AG10803 (cell line): ENCODE measurements at regions not wholly inside any gene's neighbourhood (a gene's known extent, or its start where the extent isn't known, plus 50 kb on each side); places are given as distances from the start of the nearest gene placed in this dataset.
"Not testable (repeated sequence)": the region's sequence is repeated elsewhere in the genome, so short reads cannot be mapped to it uniquely, and the experiment has no call there.

Experiments
- DNase-seq: peaks from one replicate; pipeline ENCODE4 v3.0.0; 2010; ENCODE audit warnings: low read depth
- H3K4me3 ChIP-seq: 2 replicates; pipeline ENCODE4 v1.5.1; 2011; ENCODE audit warnings: mild to moderate bottlenecking, low read length, control low read depth
- TF ChIP-seq, protein P1 (sequence below): conservative IDR thresholded peaks from 2 replicates; pipeline ENCODE4 v1.5.1; 2011; ENCODE audit warnings: mild to moderate bottlenecking, low read length, control low read depth, inconsistent platforms

DNA sequence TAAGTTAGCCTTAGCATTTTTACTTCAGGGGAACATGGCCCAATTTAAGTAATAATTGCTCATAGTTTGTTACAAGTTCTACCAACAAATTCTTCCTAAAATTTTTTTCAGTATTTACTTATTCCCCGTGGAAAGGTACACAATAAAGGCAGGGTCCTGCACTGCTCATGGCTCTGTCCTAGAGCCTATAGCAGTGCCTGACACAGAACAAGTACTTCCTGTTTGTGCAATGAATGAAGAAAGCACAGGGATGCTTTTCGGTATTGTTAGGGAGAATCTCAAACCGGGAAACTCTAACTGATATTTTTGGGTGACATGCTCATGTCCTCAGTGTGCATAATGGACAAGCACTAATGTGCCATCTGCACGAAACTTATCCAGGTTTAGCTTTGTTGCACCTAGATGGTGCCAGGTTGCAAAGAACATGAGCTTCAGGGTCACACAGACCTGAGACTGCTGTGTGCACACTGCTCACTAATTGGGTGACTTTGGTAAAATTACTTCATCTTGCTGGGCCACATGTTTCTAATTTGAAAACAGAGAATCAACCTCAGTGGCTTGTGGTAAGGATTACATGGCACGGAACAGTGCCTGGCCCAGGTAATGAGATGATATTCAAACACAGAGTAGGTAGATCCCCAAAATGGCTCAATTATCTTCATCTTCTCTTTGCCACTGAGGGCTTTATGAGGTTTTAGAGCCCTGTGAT, 175.8 kb upstream of the NPY2R start:
- no peak overlapping the region for H3K4me3 ChIP-seq
- TF ChIP-seq, protein P1, sequence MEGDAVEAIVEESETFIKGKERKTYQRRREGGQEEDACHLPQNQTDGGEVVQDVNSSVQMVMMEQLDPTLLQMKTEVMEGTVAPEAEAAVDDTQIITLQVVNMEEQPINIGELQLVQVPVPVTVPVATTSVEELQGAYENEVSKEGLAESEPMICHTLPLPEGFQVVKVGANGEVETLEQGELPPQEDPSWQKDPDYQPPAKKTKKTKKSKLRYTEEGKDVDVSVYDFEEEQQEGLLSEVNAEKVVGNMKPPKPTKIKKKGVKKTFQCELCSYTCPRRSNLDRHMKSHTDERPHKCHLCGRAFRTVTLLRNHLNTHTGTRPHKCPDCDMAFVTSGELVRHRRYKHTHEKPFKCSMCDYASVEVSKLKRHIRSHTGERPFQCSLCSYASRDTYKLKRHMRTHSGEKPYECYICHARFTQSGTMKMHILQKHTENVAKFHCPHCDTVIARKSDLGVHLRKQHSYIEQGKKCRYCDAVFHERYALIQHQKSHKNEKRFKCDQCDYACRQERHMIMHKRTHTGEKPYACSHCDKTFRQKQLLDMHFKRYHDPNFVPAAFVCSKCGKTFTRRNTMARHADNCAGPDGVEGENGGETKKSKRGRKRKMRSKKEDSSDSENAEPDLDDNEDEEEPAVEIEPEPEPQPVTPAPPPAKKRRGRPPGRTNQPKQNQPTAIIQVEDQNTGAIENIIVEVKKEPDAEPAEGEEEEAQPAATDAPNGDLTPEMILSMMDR: no peak
- no peak for DNase-seq

DNA sequence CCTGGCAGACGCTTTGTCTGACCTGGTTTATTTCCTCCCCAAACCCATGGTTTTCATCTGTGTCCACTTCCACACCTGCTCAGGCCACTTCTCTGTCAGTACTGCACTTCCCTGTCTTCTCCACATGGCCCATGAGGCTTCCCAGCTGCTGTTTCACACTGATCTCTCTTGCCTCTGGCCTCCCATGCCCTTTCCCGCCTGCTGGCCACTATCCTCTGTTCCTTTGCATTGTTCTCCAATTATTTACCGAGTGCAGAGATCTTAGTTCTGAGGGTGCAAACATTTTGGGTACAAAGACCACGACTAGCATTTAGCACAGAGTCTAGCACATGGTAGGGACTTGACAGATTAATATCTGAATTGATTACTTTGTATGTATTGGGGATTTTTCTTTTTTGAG, 174.8 kb upstream of the NPY2R start:
- no peak for DNase-seq
- TF ChIP-seq, protein P1: no peak
- no peak overlapping the region for H3K4me3 ChIP-seq

DNA sequence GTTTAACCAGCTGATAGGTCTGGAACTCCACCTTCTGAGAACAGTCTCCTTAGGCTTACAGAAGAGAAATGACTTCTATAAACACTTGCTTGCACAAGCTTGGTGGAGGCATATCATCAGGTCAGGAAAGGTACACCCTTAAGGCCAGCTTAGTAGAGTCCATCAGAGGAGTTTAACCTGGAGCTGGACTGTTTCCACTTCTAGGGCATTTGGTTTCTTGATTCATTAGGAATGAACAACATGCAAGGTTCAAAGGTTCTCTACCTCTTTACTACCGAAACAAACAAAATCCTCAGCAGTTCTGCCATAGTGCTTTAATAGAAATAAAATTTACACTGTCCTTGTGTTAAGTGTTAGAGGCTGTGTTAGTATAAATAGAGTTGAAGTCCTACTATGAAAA, 171.4 kb upstream of the NPY2R start:
- no peak for DNase-seq
- TF ChIP-seq, protein P1: no peak
- no peak overlapping the region for H3K4me3 ChIP-seq

DNA sequence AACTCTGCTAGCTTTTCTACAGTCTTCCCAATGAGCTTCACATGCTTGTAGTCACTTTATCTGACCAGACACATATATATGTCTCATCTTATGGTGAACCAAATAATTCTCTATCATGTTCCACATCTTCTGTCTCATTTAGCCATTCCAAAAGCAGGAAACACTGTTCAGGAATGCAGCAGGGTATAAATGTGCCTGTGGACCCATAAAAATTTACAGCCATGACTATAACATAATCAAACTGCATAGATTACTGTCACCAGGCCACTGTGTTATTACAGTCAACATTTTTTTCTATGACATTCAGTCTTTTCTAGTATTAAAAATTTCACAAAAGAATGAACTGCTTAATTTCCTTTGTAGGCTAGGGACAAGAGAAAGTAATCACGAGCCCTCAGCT, 170.0 kb upstream of the NPY2R start:
- DNase-seq: no peak
- H3K4me3 ChIP-seq: no peak overlapping the region
- TF ChIP-seq, protein P1: no peak

DNA sequence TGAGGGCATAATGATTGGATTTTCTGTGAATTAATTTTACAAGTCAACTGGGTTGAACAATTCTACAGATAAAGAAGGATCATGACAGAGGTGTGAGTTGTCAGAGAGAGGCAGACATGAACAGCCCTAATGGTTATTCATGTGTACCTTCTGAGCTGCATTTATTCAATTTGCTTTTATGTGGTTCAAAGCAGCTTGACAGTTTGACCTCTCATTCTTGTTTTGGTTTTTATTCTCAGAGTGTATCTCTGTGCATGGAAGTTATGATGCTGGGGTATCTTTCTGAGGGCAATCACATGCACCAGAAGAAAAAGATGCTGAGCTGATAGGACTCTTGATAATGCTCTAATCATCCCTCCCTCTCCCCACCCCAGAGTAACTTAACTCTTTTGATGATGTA, 169.3 kb upstream of the NPY2R start:
- no peak overlapping the region for H3K4me3 ChIP-seq
- DNase-seq: no peak
- TF ChIP-seq, protein P1: no peak

DNA sequence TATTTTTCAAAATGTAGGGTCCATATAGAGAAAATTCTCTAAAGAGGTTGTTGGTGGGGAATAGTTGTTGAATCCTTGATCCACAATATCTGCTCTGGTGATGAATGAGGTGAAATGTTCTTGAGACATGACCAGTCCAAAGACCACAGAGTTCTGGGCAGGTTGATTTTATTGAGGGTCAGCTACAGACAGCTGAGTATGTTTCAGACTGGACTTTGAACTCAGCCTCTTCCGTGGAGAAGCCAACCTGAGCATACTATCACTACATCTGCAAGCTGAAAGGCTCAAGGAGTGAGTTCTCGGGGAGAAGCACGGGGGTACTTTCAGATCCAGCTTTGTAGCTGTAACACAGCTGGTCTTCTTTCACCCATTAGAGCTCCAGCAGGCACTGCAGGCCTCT, 168.4 kb upstream of the NPY2R start:
- no peak overlapping the region for H3K4me3 ChIP-seq
- TF ChIP-seq, protein P1: no peak
- DNase-seq: no peak

DNA sequence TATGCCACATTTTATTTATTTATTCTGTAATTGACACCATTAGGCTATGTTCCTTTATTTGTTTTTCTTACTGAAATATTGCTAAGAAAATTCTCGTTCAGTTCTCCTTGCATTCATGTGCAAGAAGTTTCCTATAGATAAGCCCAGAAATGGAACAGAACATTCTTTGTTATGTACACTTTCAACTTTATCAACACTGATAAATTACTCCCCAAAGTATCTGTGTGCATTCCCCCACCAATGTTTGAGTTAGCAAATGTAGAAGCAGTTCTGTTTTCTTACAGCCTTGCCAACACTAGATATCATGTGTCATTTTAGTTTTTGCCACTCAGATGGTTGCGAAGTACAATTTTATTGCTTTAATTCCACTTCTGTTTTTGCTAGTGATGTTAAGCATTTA, 166.4 kb upstream of the NPY2R start:
- TF ChIP-seq, protein P1: no peak
- H3K4me3 ChIP-seq: no peak overlapping the region
- DNase-seq: no peak

DNA sequence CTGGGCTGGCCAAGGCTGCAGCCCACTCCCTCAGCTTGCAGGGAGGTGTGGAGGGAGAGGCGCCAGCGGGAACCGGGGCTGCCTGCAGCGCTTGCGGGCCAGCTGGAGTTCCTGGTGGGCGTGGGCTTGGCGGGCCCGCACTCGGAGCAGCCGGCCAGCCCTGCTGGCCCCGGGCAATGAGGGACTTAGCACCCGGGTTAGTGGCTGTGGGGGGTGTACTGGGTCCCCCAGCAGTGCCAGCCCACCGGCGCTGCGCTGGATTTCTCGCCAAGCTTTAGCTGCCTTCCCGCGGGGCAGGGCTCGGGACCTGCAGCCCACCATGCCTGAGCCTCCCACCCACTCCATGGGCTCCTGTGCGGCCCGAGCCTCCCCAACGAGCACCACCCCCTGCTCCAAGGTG, 164.2 kb upstream of the NPY2R start:
- not testable (repeated sequence) for H3K4me3 ChIP-seq, DNase-seq
